CD4-positive, alpha-beta memory T cell (primary cell): ENCODE measurements at regions not wholly inside any gene's neighbourhood (a gene's known extent, or its start where the extent isn't known, plus 50 kb on each side); places are given as distances from the start of the nearest gene placed in this dataset.
A peak's percentile ranks its signal among the peaks of the same experiment; 100 is the strongest.

Experiments
- CTCF ChIA-PET: fragments of 350-600 bp; sonication (Branson Sonifier 250); formaldehyde crosslinking; loops from one replicate; lab custom pipeline; 2021; ENCODE audit warnings: inconsistent platforms; ENCODE audit not compliant: partially characterized antibody; lab: Charles Lee
- POLR2A ChIA-PET: fragments of 350-600 bp; sonication (Branson Sonifier 250); formaldehyde crosslinking; loops from one replicate; lab custom pipeline; 2021; ENCODE audit not compliant: partially characterized antibody; lab: Charles Lee
- DNase-seq, 5 donors: peaks; one replicate each; pipeline versions ENCODE4 v3.0.0 to v3.0.0-alpha.2; 2020 to 2022; ENCODE audit warnings: mixed read lengths in 1 of 5
- H3K27ac ChIP-seq: one replicate; pipeline ENCODE4 v1.7.0; 2013; ENCODE audit warnings: low read depth, low read length
- H3K27me3 ChIP-seq: 2 replicates; pipeline ENCODE4 v1.7.0; 2013; ENCODE audit warnings: mild to moderate bottlenecking, low read length, moderate library complexity; ENCODE audit not compliant: insufficient read depth
- H3K36me3 ChIP-seq: 2 replicates; pipeline ENCODE4 v1.7.0; 2013; ENCODE audit warnings: mild to moderate bottlenecking, low read length, moderate library complexity; ENCODE audit not compliant: insufficient read depth
- H3K4me1 ChIP-seq: 2 replicates; pipeline ENCODE4 v1.7.0; 2013; ENCODE audit warnings: mild to moderate bottlenecking, low read length, moderate library complexity; ENCODE audit not compliant: insufficient read depth
- H3K4me3 ChIP-seq, 2 donors: one replicate each; pipeline ENCODE4 v1.7.0; 2013; ENCODE audit warnings: low read length in 2 of 2, mild to moderate bottlenecking in 1 of 2
- H3K9me3 ChIP-seq, 2 donors: one replicate each; pipeline ENCODE4 v1.7.0; 2013; ENCODE audit warnings: low read length in 2 of 2, control low read depth in 1 of 2; ENCODE audit not compliant: control insufficient read depth in 1 of 2
- H3K27ac Mint-ChIP-seq, 7 donors: one replicate each; pipeline ENCODE4 v1.8.0; 2020 to 2021; ENCODE audit warnings: mixed read lengths in 7 of 7, mild to moderate bottlenecking in 6 of 7, inconsistent platforms in 3 of 7, moderate library complexity in 3 of 7
- H3K27me3 Mint-ChIP-seq, 2 donors: one replicate each; pipeline ENCODE4 v1.8.0; 2020 to 2021; ENCODE audit warnings: mixed read lengths in 2 of 2
- H3K36me3 Mint-ChIP-seq, 2 donors: one replicate each; pipeline ENCODE4 v1.8.0; 2020 to 2021; ENCODE audit warnings: mixed read lengths in 2 of 2, inconsistent platforms in 1 of 2, mild to moderate bottlenecking in 1 of 2
- H3K4me1 Mint-ChIP-seq, 4 donors: one replicate each; pipeline ENCODE4 v1.8.0; 2020 to 2021; ENCODE audit warnings: mixed read lengths in 4 of 4, mild to moderate bottlenecking in 1 of 4
- H3K4me3 Mint-ChIP-seq, 8 donors: one replicate each; pipeline ENCODE4 v1.8.0; 2020 to 2021; ENCODE audit warnings: mixed read lengths in 8 of 8, mild to moderate bottlenecking in 7 of 8, moderate library complexity in 6 of 8, inconsistent platforms in 3 of 8
- H3K9me3 Mint-ChIP-seq, 8 donors: one replicate each; pipeline ENCODE4 v1.8.0; 2020 to 2021; ENCODE audit warnings: mixed read lengths in 8 of 8, mild to moderate bottlenecking in 5 of 8, inconsistent platforms in 3 of 8, moderate library complexity in 1 of 8
- intact Hi-C: fragments of 100-400 bp; cut with micrococcal nuclease; formaldehyde crosslinking; loops from one replicate; pipeline ENCODE4 v1.15.1; 2023

DNA sequence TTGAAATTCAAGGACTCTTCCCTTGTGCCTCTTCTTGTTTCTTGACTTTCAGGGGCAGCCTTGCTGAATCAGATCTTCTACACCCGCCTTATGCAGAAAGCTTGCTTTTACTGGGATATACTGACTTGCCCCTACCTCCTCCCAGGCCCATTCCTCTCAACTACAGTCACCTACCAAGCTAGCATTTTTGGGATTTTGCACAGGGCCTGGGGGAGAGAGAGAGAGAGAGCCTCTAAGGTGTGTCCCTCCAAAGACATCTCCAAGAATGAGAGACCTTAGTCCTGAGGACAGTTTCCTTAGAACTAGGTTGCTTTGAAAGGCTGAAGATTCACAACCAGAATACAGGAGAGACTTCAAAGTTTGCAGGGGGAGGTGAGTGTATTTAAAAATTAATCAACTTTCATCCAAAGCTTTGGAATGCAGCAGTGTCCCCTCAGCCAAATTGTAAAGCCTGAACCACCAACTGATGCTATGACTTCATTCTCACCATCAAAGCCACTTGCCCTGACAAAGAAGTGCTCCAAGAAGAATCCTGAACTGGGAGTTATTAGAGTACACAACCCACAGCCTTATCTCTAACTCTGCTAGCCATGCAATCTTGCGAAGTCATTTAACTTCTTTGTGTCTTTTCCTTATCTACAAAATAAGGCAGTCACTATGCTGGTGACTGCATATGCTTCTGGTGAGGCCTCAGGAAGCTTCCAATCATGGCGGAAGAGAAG is 96.1 kb upstream of the EGLN3 start:
- ChIA-PET POLR2A (interaction anchor here (1.1 kb wide), 1 partner anchor 10 kb away, joined by 3 read pairs; no protein-coding TSS in a partner anchor), CTCF (interaction anchor here (1.2 to 1.4 kb wide), 2 partner anchors 8 to 13 kb away, joined by 3 read pairs; no protein-coding TSS in a partner anchor)
- Histone ChIP-seq H3K27ac (no peak overlapping the region), H3K27me3 (no peaks in the 10 kb centered on the region), H3K4me3 (no peak overlapping the region), H3K36me3 (no peaks in the 10 kb centered on the region), H3K4me1 (peaks cover 57% of the 10 kb centered on the region), H3K9me3 (no peaks in the 10 kb centered on the region)
- H3K9me3 Mint-ChIP-seq = peaks cover 0 to 5% (median 0%) of the 10 kb centered on the region in 8 donors
- H3K4me3 Mint-ChIP-seq = peak overlapping the region in 4 of 8 donors; percentile 31 to 52 (median 32)
- DNase-seq = no peak
- intact Hi-C loops = no loop called here
- H3K27me3 Mint-ChIP-seq = no peaks in the 10 kb centered on the region
- peak overlapping the region in 5 of 7 donors; percentile 27 to 67 (median 51) for H3K27ac Mint-ChIP-seq
- H3K36me3 Mint-ChIP-seq = no peaks in the 10 kb centered on the region
- peaks cover 41 to 66% (median 54%) of the 10 kb centered on the region in 4 donors for H3K4me1 Mint-ChIP-seq

DNA sequence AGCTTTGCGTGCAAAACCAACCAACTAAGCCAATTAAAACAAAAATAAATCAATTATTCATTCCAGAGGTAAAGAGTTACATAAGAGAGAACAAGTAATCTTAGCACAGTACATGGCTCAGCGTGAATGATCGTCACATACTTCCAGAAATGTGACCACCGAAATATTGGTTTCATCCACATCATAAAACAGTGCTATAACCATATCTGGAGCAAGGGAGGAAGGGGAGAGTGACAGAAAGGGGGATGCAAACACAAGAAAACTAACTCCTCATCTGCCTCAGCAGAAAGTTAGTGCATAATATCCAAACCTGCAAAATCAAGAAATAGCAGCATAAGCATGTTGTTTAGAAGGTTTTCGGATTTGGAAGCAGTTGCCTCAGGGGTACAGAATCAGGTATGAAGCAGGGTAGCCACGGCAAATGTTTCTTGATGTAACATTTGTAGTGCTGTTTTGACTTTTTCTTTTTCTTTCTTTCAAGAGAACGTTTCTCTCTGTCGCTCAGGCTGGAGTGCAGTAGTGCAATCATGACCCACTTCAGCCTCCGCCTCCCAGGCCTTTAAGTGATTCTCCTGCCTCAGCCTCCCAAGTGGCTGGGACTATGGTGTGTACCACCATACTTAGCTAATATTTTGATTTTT is 93.9 kb upstream of the EGLN3 start:
- no peaks in the 10 kb centered on the region for H3K36me3 Mint-ChIP-seq
- intact Hi-C loops = loop anchor here (2.0 kb wide), 1 partner anchor 16 kb away; no protein-coding TSS in a partner anchor
- H3K27me3 ChIP-seq = no peaks in the 10 kb centered on the region
- H3K4me3 Mint-ChIP-seq = peak overlapping the region in 4 of 8 donors; percentile 18 to 78 (median 64)
- H3K27ac Mint-ChIP-seq = peak overlapping the region in 2 of 7 donors; percentile 52 to 84
- no peak for DNase-seq
- ChIA-PET POLR2A (interaction anchor here (1.7 to 2.1 kb wide), 2 partner anchors 15 to 25 kb away, joined by 10 read pairs; no protein-coding TSS in a partner anchor), CTCF (interaction anchor here (1.1 kb wide), 1 partner anchor 8 kb away, joined by 3 read pairs; no protein-coding TSS in a partner anchor)
- H3K27ac ChIP-seq = no peak overlapping the region
- H3K9me3 ChIP-seq = no peaks in the 10 kb centered on the region
- H3K9me3 Mint-ChIP-seq = peaks cover 0 to 5% (median 0%) of the 10 kb centered on the region in 8 donors
- H3K4me1 ChIP-seq = peaks cover 61% of the 10 kb centered on the region
- H3K4me1 Mint-ChIP-seq = peaks cover 34 to 59% (median 47%) of the 10 kb centered on the region in 4 donors
- H3K4me3 ChIP-seq = no peak overlapping the region
- no peaks in the 10 kb centered on the region for H3K36me3 ChIP-seq
- H3K27me3 Mint-ChIP-seq = no peaks in the 10 kb centered on the region

- H3K36me3 ChIP-seq = no peaks in the 10 kb centered on the region
- H3K27me3 Mint-ChIP-seq = no peaks in the 10 kb centered on the region
- DNase-seq = no peak
- peaks cover 34 to 58% (median 48%) of the 10 kb centered on the region in 4 donors for H3K4me1 Mint-ChIP-seq
- H3K9me3 ChIP-seq = no peaks in the 10 kb centered on the region
- no peak overlapping the region for H3K27ac ChIP-seq
- H3K4me3 ChIP-seq = no peak overlapping the region
- peak overlapping the region in 6 of 7 donors; percentile 19 to 84 (median 60) for H3K27ac Mint-ChIP-seq
- H3K9me3 Mint-ChIP-seq = peaks cover 0 to 5% (median 0%) of the 10 kb centered on the region in 8 donors
- peak overlapping the region in 5 of 8 donors; percentile 59 to 78 (median 65) for H3K4me3 Mint-ChIP-seq
- ChIA-PET POLR2A (interaction anchor here (1.7 to 2.1 kb wide), 2 partner anchors 16 to 25 kb away, joined by 10 read pairs; no protein-coding TSS in a partner anchor), CTCF (interaction anchor here (1.1 kb wide), 1 partner anchor 8 kb away, joined by 3 read pairs; no protein-coding TSS in a partner anchor)
- no peaks in the 10 kb centered on the region for H3K27me3 ChIP-seq
- no peaks in the 10 kb centered on the region for H3K36me3 Mint-ChIP-seq
- H3K4me1 ChIP-seq = peaks cover 61% of the 10 kb centered on the region
- intact Hi-C loops = loop anchor here (2.0 kb wide), 1 partner anchor 16 kb away; no protein-coding TSS in a partner anchor
Observed at GRCh38 chr14:34044373-34044637, 93.4 kb upstream of the EGLN3 start.

- CTCF ChIA-PET = interaction anchor here (1.0 to 1.1 kb wide), 2 partner anchors 8 to 9 kb away, joined by 3 read pairs; no protein-coding TSS in a partner anchor
- H3K4me1 Mint-ChIP-seq = peaks cover 37 to 62% (median 50%) of the 10 kb centered on the region in 4 donors
- Histone ChIP-seq H3K27ac (no peak overlapping the region), H3K36me3 (no peaks in the 10 kb centered on the region), H3K27me3 (no peaks in the 10 kb centered on the region), H3K9me3 (no peaks in the 10 kb centered on the region), H3K4me1 (peaks cover 61% of the 10 kb centered on the region), H3K4me3 (no peak overlapping the region)
- DNase-seq = peak; percentile 61 to 77 (median 71)
- POLR2A ChIA-PET = interaction anchor here (1.7 to 2.1 kb wide), 2 partner anchors 16 to 24 kb away, joined by 10 read pairs; no protein-coding TSS in a partner anchor
- no peaks in the 10 kb centered on the region for H3K27me3 Mint-ChIP-seq
- H3K9me3 Mint-ChIP-seq = peaks cover 0 to 5% (median 0%) of the 10 kb centered on the region in 8 donors
- no peaks in the 10 kb centered on the region for H3K36me3 Mint-ChIP-seq
- peak overlapping the region; percentile 19 to 85 (median 70) for H3K27ac Mint-ChIP-seq
- H3K4me3 Mint-ChIP-seq = peak overlapping the region in 7 of 8 donors; percentile 54 to 78 (median 65)
- intact Hi-C loops = loop anchor here (2.0 kb wide), 1 partner anchor 17 kb away; no protein-coding TSS in a partner anchor
Observed at GRCh38 chr14:34043627-34044372, 92.9 kb upstream of the EGLN3 start.

- H3K4me3 ChIP-seq = no peak overlapping the region
- peaks cover 34 to 66% (median 48%) of the 10 kb centered on the region in 4 donors for H3K4me1 Mint-ChIP-seq
- ChIA-PET POLR2A (no interaction called here), CTCF (no interaction called here)
- no peaks in the 10 kb centered on the region for H3K9me3 ChIP-seq
- H3K27me3 Mint-ChIP-seq = no peaks in the 10 kb centered on the region
- H3K27ac ChIP-seq = no peak overlapping the region
- intact Hi-C loops = no loop called here
- DNase-seq = no peak
- H3K4me3 Mint-ChIP-seq = peak overlapping the region in 2 of 8 donors; percentile 4
- H3K4me1 ChIP-seq = peaks cover 49% of the 10 kb centered on the region
- H3K36me3 ChIP-seq = no peaks in the 10 kb centered on the region
- no peaks in the 10 kb centered on the region for H3K36me3 Mint-ChIP-seq
- peaks cover 0 to 2% (median 0%) of the 10 kb centered on the region in 8 donors for H3K9me3 Mint-ChIP-seq
- H3K27ac Mint-ChIP-seq = peak overlapping the region in 3 of 7 donors; percentile 4 to 82 (median 24)
- no peaks in the 10 kb centered on the region for H3K27me3 ChIP-seq
Observed at GRCh38 chr14:34041220-34041619, 90.3 kb upstream of the EGLN3 start.

DNA sequence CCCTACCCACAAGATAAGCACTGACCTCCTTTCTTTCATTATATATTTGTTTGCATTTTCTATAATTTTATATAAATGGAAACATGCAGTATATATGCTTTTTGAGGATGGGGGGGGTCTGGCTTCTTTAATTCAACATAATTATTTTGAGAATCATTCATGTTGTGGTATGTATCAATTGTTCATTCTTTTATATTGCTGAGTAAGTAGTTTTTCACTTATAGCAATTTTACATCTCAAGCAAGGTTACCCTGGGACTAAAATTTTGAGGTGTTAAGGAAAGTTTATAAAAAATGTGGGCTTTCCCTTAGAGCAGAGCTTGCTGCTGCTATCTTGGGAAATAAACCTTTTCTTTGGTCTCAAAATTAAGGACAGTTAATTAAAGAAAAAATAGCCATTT is 89.9 kb upstream of the EGLN3 start:
- Mint-ChIP-seq H3K27ac (peak overlapping the region in 1 of 7 donors; percentile 7), H3K36me3 (no peaks in the 10 kb centered on the region), H3K9me3 (peaks cover 0 to 2% (median 0%) of the 10 kb centered on the region in 8 donors), H3K4me1 (peaks cover 34 to 63% (median 49%) of the 10 kb centered on the region in 4 donors), H3K27me3 (no peaks in the 10 kb centered on the region), H3K4me3 (no peak overlapping the region)
- intact Hi-C loops = no loop called here
- ChIA-PET POLR2A (no interaction called here), CTCF (no interaction called here)
- no peaks in the 10 kb centered on the region for H3K27me3 ChIP-seq
- no peak for DNase-seq
- peaks cover 44% of the 10 kb centered on the region for H3K4me1 ChIP-seq
- no peak overlapping the region for H3K4me3 ChIP-seq
- no peaks in the 10 kb centered on the region for H3K36me3 ChIP-seq
- no peak overlapping the region for H3K27ac ChIP-seq
- no peaks in the 10 kb centered on the region for H3K9me3 ChIP-seq
